ENCODE measurements at regions not wholly inside any gene's neighbourhood (a gene's known extent, or its start where the extent isn't known, plus 50 kb on each side); places are given as distances from the start of the nearest gene placed in this dataset.

- no peaks in the 10 kb centered on the region for H3K27me3 ChIP-seq (replicated peaks; ENCODE audit: control insufficient read depth, insufficient read depth, low read length)
- Mint-ChIP-seq H3K36me3 (ENCODE audit: insufficient read depth, unreplicated experiment) (no peaks in the 10 kb centered on the region), H3K4me3 (ENCODE audit: unreplicated experiment) (no peak overlapping the region), H3K9me3 (ENCODE audit: unreplicated experiment) (no peaks in the 10 kb centered on the region), H3K4me1 (ENCODE audit: low read depth, unreplicated experiment) (no peaks in the 10 kb centered on the region), H3K27ac (ENCODE audit: unreplicated experiment) (no peak overlapping the region), H3K27me3 (ENCODE audit: insufficient read depth, unreplicated experiment) (no peaks in the 10 kb centered on the region)
- no peak overlapping the region for H3K4me3 ChIP-seq (ENCODE audit: low read depth, low read length)
- no peak for DNase-seq
- ChIA-PET CTCF (no interaction called here), POLR2A (no interaction called here)
- intact Hi-C loops (cut with micrococcal nuclease; ENCODE audit: unreplicated experiment) = no loop called here
- no peaks in the 10 kb centered on the region for H3K4me1 ChIP-seq
- no peak for TF ChIP-seq CTCF (IDR thresholded peaks at IDR 0.05; ENCODE audit: insufficient read depth in 1 of 2, low read depth in 1 of 2, low read length in 1 of 2, severe bottlenecking in 1 of 2, unreplicated experiment in 1 of 2)
- H3K36me3 ChIP-seq (ENCODE audit: control insufficient read depth, insufficient read depth, low read length) = no peaks in the 10 kb centered on the region
- 0 out of 2 replicates have a peak, but pooled peaks cover 4% of the 10 kb centered on the region for H3K9me3 ChIP-seq
- no TSS peak for BruUV-seq (replicated peaks)
These were observed 495.9 kb upstream of the CNTNAP5 start for GRCh38 chr2:123528996-123529707.

GRCh38 chr2:123530004-123530403, 495.1 kb upstream of the CNTNAP5 start:
- Histone ChIP-seq H3K36me3 (ENCODE audit: control insufficient read depth, insufficient read depth, low read length) (no peaks in the 10 kb centered on the region), H3K9me3 (0 out of 2 replicates have a peak, but pooled peaks cover 4% of the 10 kb centered on the region), H3K27me3 (replicated peaks; ENCODE audit: control insufficient read depth, insufficient read depth, low read length) (no peaks in the 10 kb centered on the region), H3K4me3 (ENCODE audit: low read depth, low read length) (no peak overlapping the region), H3K4me1 (no peaks in the 10 kb centered on the region)
- no peaks in the 10 kb centered on the region for H3K4me1 Mint-ChIP-seq (ENCODE audit: low read depth, unreplicated experiment)
- H3K36me3 Mint-ChIP-seq (ENCODE audit: insufficient read depth, unreplicated experiment) = no peaks in the 10 kb centered on the region
- no peaks in the 10 kb centered on the region for H3K27me3 Mint-ChIP-seq (ENCODE audit: insufficient read depth, unreplicated experiment)
- no TSS peak for BruUV-seq (replicated peaks)
- H3K9me3 Mint-ChIP-seq (ENCODE audit: unreplicated experiment) = no peaks in the 10 kb centered on the region
- POLR2A ChIA-PET = no interaction called here
- no peak overlapping the region for H3K27ac Mint-ChIP-seq (ENCODE audit: unreplicated experiment)
- intact Hi-C loops (cut with micrococcal nuclease; ENCODE audit: unreplicated experiment) = no loop called here
- CTCF ChIA-PET = no interaction called here
- no peak for DNase-seq
- H3K4me3 Mint-ChIP-seq (ENCODE audit: unreplicated experiment) = no peak overlapping the region
- no peak for TF ChIP-seq CTCF (IDR thresholded peaks at IDR 0.05; ENCODE audit: insufficient read depth in 1 of 2, low read depth in 1 of 2, low read length in 1 of 2, severe bottlenecking in 1 of 2, unreplicated experiment in 1 of 2)

GRCh38 chr2:123532126-123532525, 493.0 kb upstream of the CNTNAP5 start:
- Mint-ChIP-seq H3K27ac (ENCODE audit: unreplicated experiment) (no peak overlapping the region), H3K4me1 (ENCODE audit: low read depth, unreplicated experiment) (no peaks in the 10 kb centered on the region), H3K4me3 (ENCODE audit: unreplicated experiment) (no peak overlapping the region), H3K27me3 (ENCODE audit: insufficient read depth, unreplicated experiment) (no peaks in the 10 kb centered on the region), H3K9me3 (ENCODE audit: unreplicated experiment) (no peaks in the 10 kb centered on the region), H3K36me3 (ENCODE audit: insufficient read depth, unreplicated experiment) (no peaks in the 10 kb centered on the region)
- no peak for TF ChIP-seq CTCF (IDR thresholded peaks at IDR 0.05; ENCODE audit: insufficient read depth in 1 of 2, low read depth in 1 of 2, low read length in 1 of 2, severe bottlenecking in 1 of 2, unreplicated experiment in 1 of 2)
- DNase-seq = no peak
- CTCF ChIA-PET = no interaction called here
- POLR2A ChIA-PET = no interaction called here
- no peaks in the 10 kb centered on the region for H3K27me3 ChIP-seq (replicated peaks; ENCODE audit: control insufficient read depth, insufficient read depth, low read length)
- H3K36me3 ChIP-seq (ENCODE audit: control insufficient read depth, insufficient read depth, low read length) = no peaks in the 10 kb centered on the region
- 0 out of 2 replicates have a peak, but pooled peaks cover 4% of the 10 kb centered on the region for H3K9me3 ChIP-seq
- no TSS peak for BruUV-seq (replicated peaks)
- H3K4me1 ChIP-seq = no peaks in the 10 kb centered on the region
- no peak overlapping the region for H3K4me3 ChIP-seq (ENCODE audit: low read depth, low read length)
- intact Hi-C loops (cut with micrococcal nuclease; ENCODE audit: unreplicated experiment) = no loop called here

Measured in Caco-2 (cell line).